ENCODE measurements at regions not wholly inside any gene's neighbourhood (a gene's known extent, or its start where the extent isn't known, plus 50 kb on each side); places are given as distances from the start of the nearest gene placed in this dataset.
"Not testable (repeated sequence)": the region's sequence is repeated elsewhere in the genome, so short reads cannot be mapped to it uniquely, and the experiment has no call there.

DNA sequence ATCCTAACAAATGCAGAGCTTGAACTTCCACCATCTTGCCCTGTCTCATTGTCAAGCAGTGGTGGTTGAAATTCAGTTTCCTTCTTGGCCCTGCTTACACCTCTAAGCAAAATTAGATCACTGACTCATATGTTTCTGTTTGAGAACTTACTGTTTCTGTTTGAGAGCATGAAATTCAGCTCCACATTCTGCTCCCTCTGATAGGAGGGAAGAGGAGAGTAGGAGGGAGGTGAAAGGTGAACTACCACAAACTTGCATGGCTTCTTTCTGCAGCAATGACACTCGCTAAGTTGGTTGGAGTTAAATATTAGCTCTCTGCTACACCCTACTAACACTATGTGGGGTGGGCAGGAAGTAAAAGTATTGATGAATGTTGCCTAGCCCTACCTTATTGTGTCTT lies 117.8 kb upstream of the EDA2R start:
- H3K4me3 ChIP-seq (IDR thresholded peaks at IDR 0.05; ENCODE audit: insufficient read depth, low read depth, low read length), result no peak overlapping the region
- no peak overlapping the region for H3K4me2 ChIP-seq
- H2AFZ ChIP-seq (ENCODE audit: low read depth), result no peak overlapping the region
- no peaks in the 10 kb centered on the region for H3K79me2 ChIP-seq (ENCODE audit: insufficient read depth, low read depth)
- no peak overlapping the region for H3K27ac ChIP-seq
- H3K27me3 ChIP-seq (ENCODE audit: insufficient read depth, low read depth), result no peaks in the 10 kb centered on the region
- H3K9ac ChIP-seq, result no peak overlapping the region
- no peaks in the 10 kb centered on the region for H4K20me1 ChIP-seq (ENCODE audit: insufficient read depth)
- H3K4me1 ChIP-seq (ENCODE audit: low read depth, poor library complexity, severe bottlenecking), result no peaks in the 10 kb centered on the region
- TF ChIP-seq, protein P1, sequence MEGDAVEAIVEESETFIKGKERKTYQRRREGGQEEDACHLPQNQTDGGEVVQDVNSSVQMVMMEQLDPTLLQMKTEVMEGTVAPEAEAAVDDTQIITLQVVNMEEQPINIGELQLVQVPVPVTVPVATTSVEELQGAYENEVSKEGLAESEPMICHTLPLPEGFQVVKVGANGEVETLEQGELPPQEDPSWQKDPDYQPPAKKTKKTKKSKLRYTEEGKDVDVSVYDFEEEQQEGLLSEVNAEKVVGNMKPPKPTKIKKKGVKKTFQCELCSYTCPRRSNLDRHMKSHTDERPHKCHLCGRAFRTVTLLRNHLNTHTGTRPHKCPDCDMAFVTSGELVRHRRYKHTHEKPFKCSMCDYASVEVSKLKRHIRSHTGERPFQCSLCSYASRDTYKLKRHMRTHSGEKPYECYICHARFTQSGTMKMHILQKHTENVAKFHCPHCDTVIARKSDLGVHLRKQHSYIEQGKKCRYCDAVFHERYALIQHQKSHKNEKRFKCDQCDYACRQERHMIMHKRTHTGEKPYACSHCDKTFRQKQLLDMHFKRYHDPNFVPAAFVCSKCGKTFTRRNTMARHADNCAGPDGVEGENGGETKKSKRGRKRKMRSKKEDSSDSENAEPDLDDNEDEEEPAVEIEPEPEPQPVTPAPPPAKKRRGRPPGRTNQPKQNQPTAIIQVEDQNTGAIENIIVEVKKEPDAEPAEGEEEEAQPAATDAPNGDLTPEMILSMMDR (conservative IDR thresholded peaks at IDR 0.05; ENCODE audit: low read depth, low read length), result no peak
- H3K36me3 ChIP-seq (ENCODE audit: insufficient read depth), result no peaks in the 10 kb centered on the region

DNA sequence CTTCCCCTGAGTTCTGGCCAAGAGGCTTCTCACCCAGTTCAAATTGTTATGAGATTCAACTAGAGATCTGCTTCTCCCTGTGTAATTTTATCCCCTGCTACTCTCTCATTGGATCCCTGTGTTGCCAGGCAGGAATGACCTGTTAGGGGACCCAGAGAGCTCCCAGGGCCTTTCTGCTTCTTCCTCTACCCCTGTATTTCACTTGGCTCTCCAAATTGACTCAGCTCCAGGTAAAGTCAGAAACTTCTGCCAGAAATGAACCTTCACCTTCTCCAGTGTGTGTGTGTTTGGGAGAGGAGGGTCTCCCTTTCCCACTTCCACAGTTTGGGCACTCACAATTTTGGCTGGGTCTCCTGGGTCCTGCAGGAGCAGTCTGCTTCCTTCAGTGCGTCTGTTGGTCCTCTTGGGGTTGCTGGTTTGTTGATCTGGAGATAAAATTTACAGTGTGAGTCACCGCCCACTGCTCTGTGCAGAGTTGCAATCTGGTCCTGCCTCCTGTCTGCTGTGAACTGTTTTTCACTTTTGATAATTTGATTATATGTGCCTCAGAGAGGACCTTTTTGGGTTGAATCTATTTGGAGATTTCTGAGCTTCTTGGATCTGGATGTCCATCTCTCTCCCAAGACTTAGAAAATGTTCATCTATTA lies 112.4 kb upstream of the EDA2R start:
- Histone ChIP-seq H3K27me3 (ENCODE audit: insufficient read depth, low read depth) (no peaks in the 10 kb centered on the region), H3K27ac (no peak overlapping the region), H3K4me3 (IDR thresholded peaks at IDR 0.05; ENCODE audit: insufficient read depth, low read depth, low read length) (no peak overlapping the region), H3K9ac (no peak overlapping the region), H3K79me2 (ENCODE audit: insufficient read depth, low read depth) (no peaks in the 10 kb centered on the region), H3K36me3 (ENCODE audit: insufficient read depth) (no peaks in the 10 kb centered on the region), H2AFZ (ENCODE audit: low read depth) (no peak overlapping the region), H4K20me1 (ENCODE audit: insufficient read depth) (no peaks in the 10 kb centered on the region), H3K4me1 (ENCODE audit: low read depth, poor library complexity, severe bottlenecking) (no peaks in the 10 kb centered on the region), H3K4me2 (no peak overlapping the region)
- TF ChIP-seq, protein P1 (conservative IDR thresholded peaks at IDR 0.05; ENCODE audit: low read depth, low read length), result no peak

DNA sequence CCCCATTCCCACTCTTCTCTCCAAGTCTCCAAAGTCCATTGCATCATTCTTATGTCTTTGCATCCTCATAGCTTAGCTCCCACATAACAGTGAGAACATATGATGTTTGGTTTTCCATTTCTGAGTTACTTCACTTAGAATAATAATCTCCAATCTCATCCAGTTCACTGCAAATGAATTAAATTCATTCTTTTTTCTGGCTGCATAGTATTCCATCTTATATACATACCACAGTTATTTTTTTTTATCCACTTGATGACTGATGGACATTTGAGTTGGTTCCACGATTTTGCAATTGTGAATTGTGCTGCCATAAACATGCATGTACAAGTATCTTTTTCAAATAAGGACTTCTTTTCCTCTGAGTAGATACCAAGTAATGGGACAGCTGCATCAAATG lies 105.6 kb upstream of the EDA2R start:
- not testable (repeated sequence) for H3K4me1 ChIP-seq (ENCODE audit: low read depth, poor library complexity, severe bottlenecking); H3K4me2 ChIP-seq; H3K27ac ChIP-seq

DNA sequence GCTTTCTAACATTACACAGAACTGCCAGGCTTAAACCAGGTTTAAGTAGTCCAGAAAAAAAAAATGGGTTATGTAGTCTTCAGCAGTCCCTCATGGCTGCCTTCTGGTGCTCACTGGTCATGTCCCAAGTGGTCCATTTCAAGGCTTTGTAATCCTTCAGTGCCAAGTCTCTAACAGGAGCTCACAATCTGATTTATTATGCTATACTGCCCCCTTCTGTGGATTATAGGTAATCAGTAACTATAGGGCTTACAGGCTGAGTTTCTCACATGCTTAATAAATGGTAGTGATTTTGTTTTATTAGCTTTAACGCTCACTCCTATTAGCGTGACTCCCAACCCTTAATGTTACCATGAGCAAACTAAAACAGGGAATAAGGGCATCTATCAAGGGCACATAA lies 92.5 kb upstream of the EDA2R start:
- Histone ChIP-seq H3K27ac (no peak overlapping the region), H3K79me2 (ENCODE audit: insufficient read depth, low read depth) (no peaks in the 10 kb centered on the region), H3K4me2 (no peak overlapping the region), H4K20me1 (ENCODE audit: insufficient read depth) (no peaks in the 10 kb centered on the region), H3K9ac (no peak overlapping the region), H3K36me3 (ENCODE audit: insufficient read depth) (no peaks in the 10 kb centered on the region), H3K4me1 (ENCODE audit: low read depth, poor library complexity, severe bottlenecking) (no peaks in the 10 kb centered on the region), H2AFZ (ENCODE audit: low read depth) (no peak overlapping the region), H3K4me3 (IDR thresholded peaks at IDR 0.05; ENCODE audit: insufficient read depth, low read depth, low read length) (no peak overlapping the region), H3K27me3 (ENCODE audit: insufficient read depth, low read depth) (no peaks in the 10 kb centered on the region)
- TF ChIP-seq, protein P1 (conservative IDR thresholded peaks at IDR 0.05; ENCODE audit: low read depth, low read length), result peak; percentile 67

More for the DNA sequence above, 105.6 kb upstream of the EDA2R start:
- H3K27me3 ChIP-seq (ENCODE audit: insufficient read depth, low read depth); H3K9ac ChIP-seq; H3K4me3 ChIP-seq (IDR thresholded peaks at IDR 0.05; ENCODE audit: insufficient read depth, low read depth, low read length); H4K20me1 ChIP-seq (ENCODE audit: insufficient read depth); H3K79me2 ChIP-seq (ENCODE audit: insufficient read depth, low read depth); H3K36me3 ChIP-seq (ENCODE audit: insufficient read depth); H2AFZ ChIP-seq (ENCODE audit: low read depth): not testable (repeated sequence)

DNA sequence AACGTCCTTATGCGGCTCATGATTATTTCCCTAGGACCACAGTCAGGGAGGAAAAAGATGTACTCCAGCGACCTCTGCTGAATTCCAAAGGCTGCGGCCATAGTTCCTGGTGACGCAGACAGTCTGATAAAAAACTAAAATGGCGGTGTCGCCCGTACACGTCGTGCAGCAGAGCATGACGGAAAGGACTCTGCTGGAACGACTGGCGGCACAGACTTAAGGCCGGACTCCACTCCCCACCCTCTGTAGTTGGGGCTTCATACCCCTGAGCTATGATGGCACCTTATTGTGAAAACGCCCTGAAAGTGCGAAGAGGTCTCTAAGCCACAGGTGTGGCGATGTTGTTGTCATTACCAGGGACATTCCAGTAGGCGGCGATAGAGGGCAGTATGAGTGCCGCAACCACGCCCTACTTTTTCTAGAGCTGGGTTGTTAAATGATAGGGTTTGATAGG lies 90.0 kb upstream of the EDA2R start:
- H3K9ac ChIP-seq, result no peak overlapping the region
- H3K4me1 ChIP-seq (ENCODE audit: low read depth, poor library complexity, severe bottlenecking), result no peaks in the 10 kb centered on the region
- no peaks in the 10 kb centered on the region for H4K20me1 ChIP-seq (ENCODE audit: insufficient read depth)
- no peak overlapping the region for H3K4me2 ChIP-seq
- H2AFZ ChIP-seq (ENCODE audit: low read depth), result no peak overlapping the region
- no peaks in the 10 kb centered on the region for H3K79me2 ChIP-seq (ENCODE audit: insufficient read depth, low read depth)
- TF ChIP-seq, protein P1 (conservative IDR thresholded peaks at IDR 0.05; ENCODE audit: low read depth, low read length), result peak; percentile 46
- H3K36me3 ChIP-seq (ENCODE audit: insufficient read depth), result no peaks in the 10 kb centered on the region
- no peak overlapping the region for H3K27ac ChIP-seq
- no peak overlapping the region for H3K4me3 ChIP-seq (IDR thresholded peaks at IDR 0.05; ENCODE audit: insufficient read depth, low read depth, low read length)
- H3K27me3 ChIP-seq (ENCODE audit: insufficient read depth, low read depth), result no peaks in the 10 kb centered on the region
